ENCODE measurements at regions not wholly inside any gene's neighbourhood (a gene's known extent, or its start where the extent isn't known, plus 50 kb on each side); places are given as distances from the start of the nearest gene placed in this dataset.
"Not testable (repeated sequence)": the region's sequence is repeated elsewhere in the genome, so short reads cannot be mapped to it uniquely, and the experiment has no call there.

DNA sequence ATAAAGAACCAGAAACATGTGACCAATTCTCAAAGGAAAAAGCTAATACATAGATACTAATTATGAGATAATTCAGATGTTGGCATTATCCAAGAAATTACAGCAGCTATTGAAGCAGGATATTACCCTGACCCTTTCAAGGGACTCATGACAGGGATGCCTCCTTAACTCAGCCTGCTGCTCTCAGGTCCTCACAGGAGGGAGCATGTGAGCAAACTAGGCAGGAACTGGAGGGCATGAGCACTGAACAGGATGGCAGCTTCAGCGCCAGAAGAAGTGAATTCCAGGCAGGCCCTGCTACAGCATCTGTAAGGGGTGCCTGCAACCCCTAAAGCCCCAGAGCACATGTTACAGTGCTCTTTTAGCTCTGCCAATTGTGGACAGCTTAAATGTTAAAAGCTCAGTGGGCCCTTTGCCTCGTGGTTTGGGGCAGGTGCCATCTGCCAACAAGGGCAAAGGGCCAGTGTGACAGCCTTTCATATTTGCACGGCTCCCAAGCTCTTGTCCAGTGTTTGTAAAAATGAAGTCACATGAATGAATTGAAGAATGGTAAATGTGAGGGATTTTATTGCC, 464.7 kb upstream of the COX7C start:
- no peak for DNase-seq

DNA sequence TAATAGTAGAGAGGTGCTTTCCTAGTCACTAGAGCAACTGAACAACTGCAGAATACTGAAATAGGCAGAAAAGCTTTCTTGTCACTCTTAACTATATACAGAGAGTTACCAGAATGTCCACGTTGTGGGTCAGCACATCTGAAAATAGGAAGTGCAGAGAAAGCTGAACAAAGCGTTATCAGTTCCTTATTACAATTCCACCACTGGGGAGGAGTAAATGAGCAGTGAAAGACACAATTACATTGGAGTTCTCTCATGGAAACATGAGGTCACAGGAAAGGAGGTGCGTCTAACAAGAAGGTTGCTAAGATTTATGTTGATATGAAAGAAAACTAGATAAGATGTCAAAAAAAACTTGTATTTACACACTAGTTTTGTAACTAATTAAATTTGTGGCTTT, 461.9 kb upstream of the COX7C start:
- DNase-seq: peak in 1 of 58 donors; percentile 17

DNA sequence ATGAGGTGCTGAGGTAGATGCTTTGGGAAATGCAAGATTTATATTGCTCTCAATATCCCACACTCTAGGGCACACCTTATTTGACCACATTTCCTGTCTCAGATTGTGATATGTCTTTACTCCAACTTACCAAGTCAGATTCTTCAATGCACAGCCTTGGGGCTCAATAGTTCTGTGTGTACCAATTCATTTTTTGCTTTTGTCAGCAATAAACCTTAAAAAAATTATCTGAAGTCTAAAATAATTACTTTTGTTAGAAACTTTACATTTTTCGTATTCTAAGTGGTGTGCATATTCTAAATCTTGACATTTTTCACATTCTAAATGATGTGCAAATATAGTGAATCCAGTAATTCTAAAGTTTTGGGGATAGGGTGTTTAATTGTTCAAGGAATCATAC, 447.5 kb upstream of the COX7C start:
- DNase-seq: no peak

DNA sequence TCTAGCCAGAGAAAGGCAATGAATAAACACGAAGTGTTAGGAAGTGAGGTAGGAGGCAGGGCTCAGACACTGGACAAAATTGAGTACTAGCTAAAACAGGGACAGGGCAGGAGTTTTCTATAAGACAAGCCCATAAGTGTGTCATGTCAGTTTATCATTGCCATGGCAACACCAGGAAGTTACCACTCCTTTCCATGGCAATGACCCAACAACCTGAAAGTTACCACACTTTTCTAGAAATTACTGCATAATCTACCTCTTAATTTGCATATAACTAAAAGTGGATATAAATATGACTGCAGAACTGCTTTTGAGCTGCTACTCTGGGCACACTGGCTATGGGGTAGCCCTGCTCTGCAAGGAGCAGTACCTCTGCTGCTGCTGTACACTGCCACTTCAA, 442.5 kb upstream of the COX7C start:
- no peak for DNase-seq

DNA sequence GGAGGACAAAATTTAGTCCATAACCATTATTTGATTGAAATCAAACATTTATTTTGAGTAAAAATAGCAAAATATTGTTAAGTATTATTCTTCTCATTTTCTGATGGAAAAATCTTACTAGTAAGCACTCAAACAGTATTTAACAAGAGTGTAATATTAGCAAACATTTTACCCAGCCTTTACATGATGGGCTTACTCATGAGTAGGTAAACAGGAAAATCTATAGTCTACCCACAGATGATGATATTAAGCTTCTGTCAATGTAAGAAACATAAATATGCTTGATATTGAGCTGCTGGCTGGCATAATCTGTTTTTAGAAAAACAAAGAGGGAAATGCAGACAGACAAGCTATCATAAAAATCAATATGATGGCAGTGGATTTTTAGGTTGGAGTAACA, 418.5 kb upstream of the COX7C start:
- DNase-seq: no peak

DNA sequence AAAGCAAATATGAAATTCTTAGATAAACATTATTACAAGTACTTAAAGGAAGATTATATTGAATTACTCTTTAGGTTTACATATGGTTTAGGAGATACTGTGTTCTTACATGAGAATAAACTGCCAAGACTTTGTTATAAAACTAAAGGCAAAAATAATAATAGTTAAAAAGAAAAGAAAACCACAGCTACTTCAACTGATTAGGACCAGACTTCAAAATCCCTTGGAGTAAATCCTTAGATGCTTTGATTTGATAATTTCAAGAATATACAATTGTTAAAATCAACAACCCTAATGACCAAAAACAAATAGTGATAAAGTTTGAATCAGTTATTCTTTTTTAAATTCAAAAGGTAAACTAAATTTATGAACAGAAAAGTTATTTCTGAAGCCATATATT, 389.6 kb upstream of the COX7C start:
- no peak for DNase-seq

DNA sequence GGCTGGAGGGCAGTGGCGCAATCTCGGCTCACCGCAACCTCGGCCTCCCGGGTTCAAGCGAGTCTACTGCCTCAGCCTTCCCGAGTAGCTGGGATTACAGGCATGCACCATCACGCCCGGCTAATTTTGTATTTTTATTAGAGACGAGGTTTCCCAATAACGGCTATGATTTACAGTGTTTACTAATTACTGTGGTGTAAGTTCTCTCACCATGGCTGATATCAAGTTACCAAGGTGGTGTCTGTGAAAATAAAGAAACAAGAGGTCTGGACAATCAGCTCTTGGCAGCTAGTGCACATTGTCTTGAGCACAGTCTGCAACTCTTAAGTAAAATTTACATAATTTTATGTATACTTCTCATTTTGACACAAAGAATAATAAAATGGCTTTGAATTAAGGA, 385.5 kb upstream of the COX7C start:
- no peak for DNase-seq

DNA sequence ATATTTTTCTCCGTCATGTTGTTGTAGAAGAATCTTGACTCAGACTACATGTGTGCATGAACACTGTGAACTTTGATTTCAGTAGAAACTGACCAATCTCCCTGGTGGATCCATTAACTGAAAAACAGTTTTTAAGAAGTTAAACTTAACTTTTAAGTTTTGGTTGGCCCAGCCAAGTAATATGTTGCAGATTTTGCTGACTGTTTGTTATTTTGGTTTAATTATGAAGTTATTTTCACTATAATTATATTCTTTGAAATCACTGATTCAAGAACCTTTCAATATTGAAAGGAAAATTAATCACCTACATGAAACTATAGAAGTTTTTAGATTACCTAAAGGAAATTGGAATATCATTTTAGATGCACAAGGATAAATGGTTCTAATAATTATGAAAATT, 373.6 kb upstream of the COX7C start:
- DNase-seq: no peak

DNA sequence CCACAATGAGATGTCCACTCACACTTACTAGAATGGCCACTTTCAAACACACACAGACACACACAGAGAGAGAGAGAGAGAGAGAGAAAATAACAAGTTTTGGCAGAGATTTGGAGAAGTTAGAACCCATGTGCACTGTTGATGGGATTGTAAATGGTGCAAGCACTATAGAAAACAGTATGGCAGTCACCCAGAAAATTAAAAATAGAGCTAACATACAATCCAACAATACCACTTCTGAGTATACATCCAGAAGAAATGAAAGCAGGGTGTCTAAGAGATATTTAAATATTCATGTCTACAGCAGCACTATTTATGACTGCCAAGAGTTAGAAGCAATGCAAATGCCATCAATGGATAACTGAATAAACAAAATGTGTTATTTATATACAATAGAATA, 359.9 kb upstream of the COX7C start:
- DNase-seq: no peak

DNA sequence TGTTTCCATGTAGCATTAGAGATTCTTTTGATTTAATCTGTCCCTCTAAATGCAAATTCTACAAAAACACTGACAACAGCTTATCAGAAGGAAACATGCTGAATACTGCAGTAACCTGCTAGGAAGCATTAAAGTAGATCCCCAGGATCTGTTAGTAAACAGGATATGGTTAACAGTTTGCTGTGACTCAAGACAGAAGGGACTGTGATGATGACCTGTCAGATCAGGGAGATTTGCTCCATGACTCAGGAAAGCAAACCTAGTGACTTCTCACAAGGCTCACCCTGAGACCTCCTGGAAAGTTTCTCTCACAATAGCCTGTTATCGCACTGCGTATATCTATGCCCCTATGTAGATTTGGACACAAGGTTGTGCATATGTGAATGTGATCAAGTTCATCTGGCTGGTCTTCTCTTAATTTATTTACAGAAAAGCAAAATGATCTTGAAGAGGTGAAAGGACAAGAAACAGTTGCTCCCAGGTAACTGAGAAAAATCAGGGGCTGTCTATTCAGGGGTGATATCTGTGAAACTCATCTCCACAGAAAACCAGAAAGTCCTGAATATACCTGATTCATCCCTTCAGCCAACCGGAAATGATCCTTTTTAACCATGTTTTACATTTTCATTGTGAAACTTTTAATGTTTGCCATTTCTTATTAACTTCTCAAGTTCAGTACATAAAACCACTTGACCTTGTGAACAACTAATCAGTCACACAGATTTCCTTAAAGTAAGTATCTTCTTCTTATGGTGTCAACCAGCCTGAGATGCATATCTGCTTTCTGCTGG, 333.1 kb upstream of the COX7C start:
- not testable (repeated sequence) for DNase-seq

DNA sequence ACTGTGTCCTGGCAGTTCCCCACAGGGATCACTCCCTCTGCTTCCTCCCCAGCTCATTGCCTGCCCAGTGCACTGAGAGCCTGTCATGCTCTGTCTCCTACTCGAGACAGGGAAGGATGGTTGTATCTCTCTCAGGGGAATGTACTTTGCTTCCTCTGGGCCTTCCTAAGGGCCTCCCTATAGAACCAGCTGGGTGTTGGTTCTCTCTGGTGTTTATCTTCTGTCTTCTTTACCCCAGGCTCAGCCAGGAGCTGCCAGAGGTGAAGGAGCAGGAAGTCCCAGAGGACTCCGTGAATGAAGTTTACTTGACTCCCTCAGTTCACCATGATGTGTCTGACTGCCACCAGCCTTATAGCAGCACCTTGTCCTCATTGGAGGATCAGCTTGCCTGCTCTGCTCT, 330.3 kb upstream of the COX7C start:
- DNase-seq: not testable (repeated sequence)

DNA sequence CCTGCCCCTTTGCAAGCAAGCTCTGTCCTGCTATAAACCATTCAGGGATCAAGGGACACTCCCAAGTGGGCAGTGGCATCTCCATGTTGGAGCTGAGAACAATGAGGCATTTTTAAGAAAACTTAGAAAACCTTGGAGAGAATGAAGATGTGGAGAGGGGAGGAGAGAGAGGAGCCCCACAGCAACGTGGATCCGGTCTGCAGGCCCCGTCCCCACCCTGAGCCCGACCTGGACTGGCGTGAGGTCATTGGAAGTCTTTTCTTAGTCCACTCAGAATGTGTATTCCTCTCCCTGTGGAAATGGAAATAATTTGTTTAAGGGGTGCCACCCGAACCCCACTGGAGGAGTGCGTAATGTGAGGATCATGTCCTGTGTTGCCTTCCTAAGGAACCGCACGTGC, 328.0 kb upstream of the COX7C start:
- not testable (repeated sequence) for DNase-seq

DNA sequence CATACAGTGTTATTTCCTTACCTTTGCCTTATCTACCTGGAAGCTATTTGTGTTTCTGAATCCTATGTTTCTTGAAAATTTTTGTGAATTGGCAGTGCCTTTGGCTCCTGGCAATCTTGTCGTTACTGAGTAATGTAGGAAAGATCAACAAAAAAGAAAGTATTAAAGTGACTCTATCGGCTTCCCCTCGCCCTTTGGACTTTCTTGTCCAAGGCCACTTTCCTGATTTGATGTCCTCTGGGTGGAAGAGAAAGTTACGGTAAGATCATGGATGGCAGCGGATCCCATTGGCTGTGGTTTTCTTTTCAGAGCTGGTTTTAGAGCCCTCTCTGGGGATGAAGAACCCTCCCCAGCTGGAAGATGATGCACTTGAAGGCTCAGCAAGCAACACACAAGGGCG, 324.9 kb upstream of the COX7C start:
- not testable (repeated sequence) for DNase-seq

DNA sequence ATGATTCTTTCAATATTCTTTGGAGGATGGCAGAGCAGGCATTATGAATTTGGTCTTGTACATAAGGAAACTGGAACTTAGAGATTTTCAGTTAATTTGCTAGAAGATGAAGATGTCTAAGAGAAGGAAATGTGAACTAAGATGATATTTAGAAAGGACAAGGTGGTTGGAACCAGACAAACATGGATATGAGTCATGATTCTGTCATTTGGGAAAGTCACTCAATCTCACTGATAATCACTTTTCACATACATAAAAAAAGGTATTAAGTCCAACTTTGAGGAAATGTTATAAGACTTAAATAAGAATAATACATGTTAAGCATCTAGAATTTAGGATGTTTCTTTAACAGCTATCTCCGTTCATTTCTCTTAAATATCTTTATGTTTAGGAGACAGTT, 315.1 kb upstream of the COX7C start:
- not testable (repeated sequence) for DNase-seq

DNA sequence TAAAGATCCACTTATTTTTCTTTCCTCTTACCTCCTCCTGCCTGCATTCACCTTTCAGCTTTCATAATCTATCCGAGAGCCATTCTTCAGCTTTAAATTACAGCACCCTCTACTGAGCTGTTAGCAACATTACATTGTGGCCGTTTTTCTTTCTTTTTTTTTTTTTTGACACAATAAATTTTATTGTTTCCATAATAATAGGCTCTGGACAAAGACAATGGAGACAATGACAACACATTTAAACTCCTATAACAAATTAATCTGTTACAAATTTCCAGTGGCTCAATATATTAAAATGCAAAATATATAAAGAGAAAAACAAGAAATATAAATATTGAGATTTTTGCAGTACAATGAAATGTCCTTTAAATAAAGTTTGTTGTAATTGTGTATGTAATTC, 312.7 kb upstream of the COX7C start:
- DNase-seq: not testable (repeated sequence)

DNA sequence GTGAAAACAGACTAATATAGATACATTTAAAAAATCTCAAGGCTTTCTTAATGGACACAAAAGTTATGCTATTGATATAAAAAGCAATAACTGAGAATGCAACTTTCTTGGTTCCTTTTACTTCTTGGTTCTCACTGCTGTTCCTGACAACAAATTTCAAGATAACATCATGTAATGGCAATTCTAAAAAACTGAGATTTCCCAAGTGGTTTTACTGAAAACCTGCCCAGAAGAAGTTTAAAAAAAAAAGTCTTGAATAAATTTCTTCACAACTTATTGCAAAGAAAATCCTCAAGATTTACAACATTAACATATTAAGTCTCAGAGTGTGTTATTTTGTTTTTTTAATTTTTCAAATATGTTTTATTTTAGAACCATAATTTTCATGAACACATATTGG, 302.8 kb upstream of the COX7C start:
- no peak for DNase-seq

DNA sequence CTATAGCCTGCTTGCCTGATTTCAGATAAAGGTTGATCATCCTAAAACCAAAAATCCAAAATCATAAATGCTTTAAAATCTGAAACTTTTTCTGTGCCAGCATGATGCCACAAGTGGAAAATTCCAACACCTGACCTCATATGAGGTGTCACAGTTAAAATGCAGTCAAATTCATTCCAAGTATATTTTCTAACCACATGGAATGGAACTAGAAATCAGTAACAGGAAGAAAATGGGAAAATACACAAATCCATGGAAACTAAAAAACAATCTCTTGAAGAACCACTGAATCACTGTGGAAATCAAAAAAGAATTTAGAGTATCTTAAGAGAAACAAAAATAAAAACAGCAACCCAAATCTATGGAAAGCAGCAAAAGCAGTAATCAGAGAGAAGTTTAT, 297.5 kb upstream of the COX7C start:
- no peak for DNase-seq

DNA sequence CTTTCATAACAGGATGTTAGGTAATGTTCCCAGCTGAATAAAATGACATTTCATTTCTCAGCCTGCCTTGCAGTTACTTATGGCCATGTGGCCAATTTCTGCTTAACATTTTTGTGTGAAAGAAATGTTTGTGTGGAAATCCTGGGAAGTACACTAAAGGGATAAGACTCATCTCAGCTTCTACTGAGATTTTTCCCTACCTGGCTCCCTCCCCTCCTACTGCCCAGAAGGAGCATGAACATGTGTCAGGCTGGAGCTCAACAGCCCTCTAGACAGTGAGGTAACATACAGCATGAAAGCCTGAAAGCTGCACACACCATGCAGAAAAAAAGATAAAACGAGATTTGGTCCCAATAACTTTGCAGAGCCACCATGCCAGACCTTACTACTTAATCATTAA, 288.4 kb upstream of the COX7C start:
- DNase-seq: no peak

DNA sequence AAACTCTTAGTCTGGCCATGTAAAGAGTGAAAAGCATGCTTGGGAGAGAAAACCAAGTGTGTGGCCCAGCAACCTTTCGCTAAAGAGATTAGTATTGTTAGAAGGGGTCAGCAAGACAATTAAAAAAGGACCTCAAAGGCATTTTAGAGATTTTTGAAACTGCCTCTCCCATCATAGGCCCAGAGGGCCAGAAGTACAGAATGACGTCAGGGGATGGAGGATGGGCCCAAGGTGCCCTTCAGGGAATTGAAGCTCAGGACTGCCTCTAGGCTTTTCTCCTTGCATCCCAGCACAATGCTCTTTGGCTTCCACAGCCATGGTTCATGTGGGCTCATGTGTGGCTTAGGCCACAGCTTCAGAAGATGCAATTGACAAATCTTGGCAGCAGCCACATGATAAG, 287.0 kb upstream of the COX7C start:
- no peak for DNase-seq

DNA sequence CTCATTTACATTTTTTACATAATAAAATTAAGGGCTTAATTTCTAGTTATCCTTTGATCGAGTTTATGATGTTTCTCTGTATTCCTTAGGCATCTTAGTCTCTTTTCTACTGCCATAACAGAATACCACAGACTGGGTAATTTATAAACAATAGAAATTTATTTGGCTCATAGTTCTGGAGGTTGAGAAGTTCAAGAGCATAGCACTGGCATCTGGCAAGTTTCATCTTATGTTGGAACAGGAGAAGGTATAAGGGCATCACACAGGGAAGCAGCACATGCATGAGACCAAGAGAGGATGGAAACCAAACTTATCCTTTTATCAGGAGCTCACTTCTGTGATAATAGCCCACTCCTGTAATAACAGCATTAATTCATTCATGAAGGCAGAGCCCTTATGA, 284.9 kb upstream of the COX7C start:
- no peak for DNase-seq

DNA sequence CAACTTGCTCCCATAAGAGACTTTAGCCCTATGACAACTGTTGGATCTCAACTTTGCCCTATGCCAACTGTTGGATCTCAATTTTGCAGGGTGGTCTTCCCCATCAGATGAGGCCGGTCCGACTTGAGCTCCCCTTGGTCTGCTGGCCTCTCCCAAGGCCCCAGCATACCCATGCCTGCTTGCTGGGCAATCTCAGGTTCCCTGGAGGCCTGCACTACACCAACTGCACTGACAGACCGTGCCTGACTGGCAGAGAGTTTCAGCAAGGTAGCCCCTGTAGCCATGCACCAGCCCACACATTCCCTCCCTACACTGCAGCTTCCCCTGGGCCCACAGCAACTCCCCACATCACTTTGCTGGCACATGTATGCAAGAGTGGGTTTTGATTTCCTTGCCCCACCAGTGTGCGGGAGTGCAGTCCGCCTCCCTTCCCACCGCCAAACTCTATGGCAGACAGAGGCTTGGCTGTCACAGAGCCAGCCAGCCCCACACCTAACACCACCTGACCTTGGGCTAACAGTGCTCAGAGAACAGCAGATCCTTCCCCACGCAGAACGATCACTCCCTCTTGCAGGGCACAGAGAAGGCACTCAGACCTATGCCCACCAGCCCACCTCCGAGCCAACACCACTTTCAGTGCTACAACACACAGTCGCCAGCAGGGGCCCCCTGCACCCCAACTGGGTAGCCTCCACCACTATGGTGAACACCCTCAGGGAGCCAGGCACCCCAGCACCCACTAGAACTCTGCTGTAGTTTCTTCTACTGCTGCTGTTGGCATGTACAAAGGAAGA, 279.9 kb upstream of the COX7C start:
- DNase-seq: no peak

DNA sequence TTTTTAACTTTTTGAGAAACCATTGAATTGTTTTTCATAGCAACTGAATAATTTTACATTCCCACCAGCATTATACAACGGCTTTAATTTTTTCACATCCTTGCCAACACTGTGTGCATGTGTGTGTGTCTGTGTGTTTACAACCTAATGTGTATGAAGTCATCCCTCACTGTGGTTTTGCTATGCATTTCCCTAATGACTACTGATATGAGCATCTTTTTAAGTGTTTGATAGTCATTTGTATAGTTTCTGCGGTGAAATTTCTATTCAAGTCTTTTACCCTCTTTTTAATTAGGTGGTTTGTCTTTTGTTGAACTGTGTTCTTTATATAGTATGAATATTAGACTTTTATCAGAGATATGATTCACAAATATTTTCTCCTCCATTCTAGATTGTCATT, 263.1 kb upstream of the COX7C start:
- no peak for DNase-seq

DNA sequence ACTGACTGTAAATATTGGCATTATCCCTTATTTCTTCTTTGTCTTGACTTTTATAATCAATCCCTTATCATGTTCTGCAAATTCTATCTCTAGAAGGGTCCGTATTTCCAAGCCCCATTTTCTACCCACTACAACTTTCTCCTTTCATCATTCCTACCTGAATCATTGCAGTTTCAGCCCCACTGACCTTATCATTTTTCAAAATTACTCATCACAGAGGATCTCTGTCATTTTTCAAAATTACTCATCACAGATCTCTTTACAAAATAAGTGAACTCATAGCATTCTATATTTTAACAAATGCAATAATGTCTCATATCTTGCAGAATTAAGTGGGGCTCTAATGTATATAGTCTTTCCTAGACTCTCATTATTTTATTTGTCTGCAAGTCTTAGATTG, 256.9 kb upstream of the COX7C start:
- DNase-seq: no peak
